NCI-H524 (cell line): ENCODE measurements at regions not wholly inside any gene's neighbourhood (a gene's known extent, or its start where the extent isn't known, plus 50 kb on each side); places are given as distances from the start of the nearest gene placed in this dataset.

ENCODE experiments used
- DNase-seq, 2 experiments: peaks; one replicate each; lab custom pipeline; 2025; lab: John Stamatoyannopoulos, UW

GRCh38 chr11:106216281-106216680, 138.8 kb downstream of the AASDHPPT start:
- DNase-seq, result no peak

- DNase-seq, result no peak
Observed at GRCh38 chr11:106217456-106217855, 140.0 kb downstream of the AASDHPPT start.

- DNase-seq, result no peak
Observed at GRCh38 chr11:106218106-106218505, 140.6 kb downstream of the AASDHPPT start.

GRCh38 chr11:106222626-106223025, 145.2 kb downstream of the AASDHPPT start:
- DNase-seq, result no peak

- DNase-seq, result no peak
Observed at GRCh38 chr11:106224172-106224571, 146.7 kb downstream of the AASDHPPT start.

GRCh38 chr11:106228996-106229395, 151.5 kb downstream of the AASDHPPT start:
- DNase-seq, result no peak

- DNase-seq, result peak in 1 of 2 experiments; percentile 26
Observed at GRCh38 chr11:106231591-106231990, 154.1 kb downstream of the AASDHPPT start.

GRCh38 chr11:106233191-106233590, 155.7 kb downstream of the AASDHPPT start:
- DNase-seq, result no peak

GRCh38 chr11:106234794-106235193, 157.3 kb downstream of the AASDHPPT start:
- no peak for DNase-seq

GRCh38 chr11:106236295-106236694, 158.8 kb downstream of the AASDHPPT start:
- DNase-seq, result no peak

- no peak for DNase-seq
Observed at GRCh38 chr11:106238704-106239360, 161.4 kb downstream of the AASDHPPT start.

GRCh38 chr11:106241601-106242257, 164.3 kb downstream of the AASDHPPT start:
- no peak for DNase-seq

- DNase-seq, result no peak
Observed at GRCh38 chr11:106242718-106243415, 165.4 kb downstream of the AASDHPPT start.

GRCh38 chr11:106246495-106246894, 169.0 kb downstream of the AASDHPPT start:
- no peak for DNase-seq

GRCh38 chr11:106249617-106250239, 172.3 kb downstream of the AASDHPPT start:
- DNase-seq, result peak in 1 of 2 experiments; percentile 25

- DNase-seq, result no peak
Observed at GRCh38 chr11:106262852-106263251, 185.4 kb downstream of the AASDHPPT start.

- DNase-seq, result no peak
Observed at GRCh38 chr11:106263527-106263926, 186.1 kb downstream of the AASDHPPT start.

- no peak for DNase-seq
Observed at GRCh38 chr11:106271086-106271485, 193.6 kb downstream of the AASDHPPT start.

GRCh38 chr11:106271686-106272085, 194.2 kb downstream of the AASDHPPT start:
- no peak for DNase-seq

- no peak for DNase-seq
Observed at GRCh38 chr11:106275151-106275550, 197.7 kb downstream of the AASDHPPT start.

GRCh38 chr11:106276126-106276525, 198.7 kb downstream of the AASDHPPT start:
- no peak for DNase-seq

GRCh38 chr11:106276859-106277436, 199.5 kb downstream of the AASDHPPT start:
- DNase-seq, result peak; percentile 19 to 58
